Fibroblast of the conjunctiva (primary cell): ENCODE measurements at regions not wholly inside any gene's neighbourhood (a gene's known extent, or its start where the extent isn't known, plus 50 kb on each side); places are given as distances from the start of the nearest gene placed in this dataset.

Experiments used
- DNase-seq: peaks from one replicate; pipeline ENCODE4 v3.0.0-alpha.2; 2010; ENCODE audit warnings: low read depth

GRCh38 chr20:3354247-3354646 lies 53.2 kb downstream of the DNAAF9 start:
- DNase-seq = no peak

GRCh38 chr20:3353646-3354045 lies 53.8 kb downstream of the DNAAF9 start:
- DNase-seq = no peak

GRCh38 chr20:3352202-3352601 lies 55.3 kb downstream of the DNAAF9 start:
- no peak for DNase-seq

DNA sequence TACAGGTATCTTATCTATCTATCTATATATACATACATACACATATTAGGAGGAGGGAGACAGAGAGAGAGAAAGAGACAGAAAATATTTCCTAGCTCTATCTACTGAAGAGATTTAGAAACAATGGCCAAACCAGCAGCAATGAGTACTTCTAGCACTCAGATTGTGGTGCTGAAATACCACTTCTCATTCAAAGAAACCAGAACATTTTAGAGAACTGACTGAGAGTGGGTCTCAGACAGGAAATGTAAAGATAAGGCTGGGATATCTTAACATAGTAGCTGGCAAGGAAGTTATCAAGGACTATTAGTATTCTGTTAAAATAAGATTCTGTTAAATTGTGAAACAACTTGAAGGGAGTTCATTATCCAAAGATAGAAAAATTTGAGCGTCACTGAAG lies 57.0 kb downstream of the DNAAF9 start:
- no peak for DNase-seq

- DNase-seq = no peak
Observed at GRCh38 chr20:3349786-3350185, 57.7 kb downstream of the DNAAF9 start.

DNA sequence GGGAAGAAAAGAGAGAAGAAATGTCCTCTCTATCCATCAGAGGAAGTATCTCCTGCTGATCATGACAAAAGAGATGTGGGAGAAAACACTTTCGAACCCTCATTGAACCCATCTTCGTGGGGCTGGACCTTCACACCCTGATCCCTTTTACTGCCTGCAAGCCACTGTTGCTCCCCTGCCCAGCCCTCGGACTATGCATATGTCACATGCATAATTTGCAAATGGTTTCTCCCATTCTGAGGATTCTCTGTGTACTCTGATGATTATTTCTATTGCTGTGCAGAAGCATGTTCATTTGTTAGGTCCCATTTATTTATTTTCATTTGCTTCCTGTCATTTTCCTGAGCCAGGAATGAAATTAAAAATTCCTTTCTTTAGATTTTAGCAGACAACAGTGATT lies 64.7 kb downstream of the DNAAF9 start:
- DNase-seq = no peak

DNA sequence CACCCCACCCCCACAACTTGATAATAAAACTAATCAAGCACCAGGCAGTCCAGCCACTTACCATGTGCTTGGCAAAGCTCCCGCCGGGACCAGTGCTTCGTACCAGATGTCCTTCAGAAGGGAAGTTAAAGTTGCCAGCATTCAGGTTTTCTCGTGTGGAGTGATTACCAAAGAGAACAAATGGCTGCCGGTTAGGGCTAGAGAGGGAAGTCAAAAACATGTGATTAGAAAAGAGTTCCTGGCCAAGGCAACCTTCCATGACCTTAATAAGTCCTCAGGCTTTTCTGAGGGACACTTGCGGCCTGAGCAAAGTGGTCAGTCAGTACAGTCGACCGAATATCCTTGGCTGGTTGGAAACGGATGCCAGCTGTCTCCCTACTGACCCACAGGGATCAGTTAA lies 67.0 kb downstream of the DNAAF9 start:
- DNase-seq = peak; percentile 39

DNA sequence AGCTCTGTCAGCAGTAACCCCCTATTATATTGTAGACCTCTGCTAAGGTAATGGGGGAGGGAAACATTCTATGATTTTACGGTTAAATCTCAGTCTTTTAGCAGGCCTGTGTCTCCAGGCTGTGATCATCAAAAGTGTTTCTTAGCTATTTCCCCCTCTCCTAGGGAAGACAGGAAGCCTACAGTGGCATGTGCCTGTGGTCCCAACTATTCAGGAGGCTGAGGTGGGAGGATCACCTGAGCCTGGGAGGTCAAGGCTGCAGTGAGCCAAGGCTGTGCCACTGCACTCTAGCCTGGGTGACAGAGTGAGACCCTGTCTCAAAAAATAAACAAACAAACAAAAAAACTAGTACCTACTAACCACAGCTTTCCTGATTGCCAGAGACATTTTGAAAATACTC lies 67.9 kb downstream of the DNAAF9 start:
- DNase-seq = no peak

GRCh38 chr20:3339076-3339475 lies 68.4 kb downstream of the DNAAF9 start:
- DNase-seq = no peak

DNA sequence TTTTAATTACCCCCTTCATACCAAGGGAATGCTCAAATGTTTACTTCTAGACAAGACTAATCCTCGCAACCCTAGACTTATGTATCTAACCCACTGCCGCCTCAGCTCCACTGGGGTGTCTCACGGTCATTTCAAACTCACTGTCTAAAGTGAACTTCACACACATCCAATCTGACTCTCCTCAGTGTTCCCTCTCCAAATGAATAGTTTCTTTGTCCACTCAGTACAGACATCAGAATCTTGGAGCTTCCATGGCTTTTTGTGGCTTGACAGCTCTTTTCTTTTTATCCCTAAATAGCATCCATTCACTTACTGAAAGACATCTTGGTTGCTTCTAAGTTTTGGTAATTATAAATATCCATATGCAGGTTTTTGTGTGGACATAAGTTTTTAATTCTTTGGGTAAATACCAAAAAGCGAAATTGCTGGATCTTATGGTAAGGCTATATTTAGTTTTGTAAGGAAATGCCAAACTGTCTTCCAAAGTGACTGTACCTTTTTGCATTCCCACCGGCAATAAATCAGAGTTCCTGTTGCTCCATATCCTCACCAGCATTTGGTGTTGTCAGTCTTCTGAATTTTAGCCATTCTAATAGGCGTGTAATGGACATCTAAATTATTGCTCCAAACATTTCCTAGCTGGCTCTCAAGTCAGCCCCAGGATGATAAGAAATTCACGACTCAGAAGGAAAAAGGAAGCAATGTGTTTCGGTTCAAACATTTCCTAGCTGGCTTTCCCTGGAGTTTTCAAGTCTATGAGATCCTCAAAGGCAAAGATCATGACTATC lies 73.1 kb downstream of the DNAAF9 start:
- DNase-seq = no peak

GRCh38 chr20:3330046-3330741 lies 77.3 kb downstream of the DNAAF9 start:
- DNase-seq = no peak

DNA sequence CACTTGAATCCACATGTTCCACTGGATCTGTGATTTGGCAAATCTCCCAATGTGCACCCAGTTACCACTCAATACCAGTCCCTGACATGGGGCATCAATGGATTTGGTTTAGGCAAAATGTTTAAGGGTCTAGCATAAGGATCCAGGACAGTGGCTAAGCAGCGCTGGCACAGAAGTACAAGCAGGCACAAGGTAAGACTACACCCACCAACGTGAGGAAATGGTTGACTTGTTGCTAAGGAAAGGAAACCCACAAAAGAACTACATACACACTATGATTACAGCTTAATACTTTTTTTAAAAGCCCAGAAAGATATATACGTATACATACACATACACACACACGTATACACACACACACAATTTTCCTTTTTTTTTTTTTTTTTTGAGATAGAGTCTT lies 79.0 kb downstream of the DNAAF9 start:
- no peak for DNase-seq

DNA sequence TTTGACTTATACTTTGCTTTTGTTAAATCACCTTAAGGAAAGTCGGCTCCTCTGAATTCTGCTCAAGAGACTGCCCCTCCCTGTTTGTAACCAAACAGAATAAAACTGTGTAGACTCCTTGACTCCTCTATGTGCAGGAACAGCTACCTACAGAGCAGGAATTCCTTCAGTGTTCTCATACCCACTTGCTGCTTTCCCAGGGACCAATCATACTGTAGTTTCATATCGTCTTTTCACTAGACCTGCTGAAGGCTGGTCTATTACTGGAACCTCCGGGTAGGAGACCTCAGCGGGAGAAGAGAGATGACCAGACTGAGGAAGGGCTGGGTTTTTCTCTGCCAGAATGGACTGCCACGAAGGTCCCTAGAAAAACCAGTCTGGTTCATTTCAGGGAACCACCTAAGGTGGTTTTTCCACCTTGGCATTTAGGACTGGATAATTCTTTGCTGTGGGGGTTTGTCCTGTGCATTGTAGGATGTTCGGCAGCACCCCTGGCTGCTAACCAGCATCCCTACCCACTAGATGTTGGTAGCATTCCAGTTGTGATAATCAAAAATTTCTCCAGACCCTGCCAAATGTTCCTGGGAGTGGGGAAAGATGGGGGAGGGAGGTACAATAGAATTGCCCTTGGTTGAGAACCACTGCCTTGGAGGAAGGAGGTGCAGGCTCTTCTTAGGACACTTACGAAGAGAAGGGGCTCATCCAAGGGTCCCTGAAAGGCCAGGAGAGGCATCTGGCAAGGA lies 80.5 kb downstream of the DNAAF9 start:
- DNase-seq = no peak

- DNase-seq = no peak
Observed at GRCh38 chr20:3325864-3326263, 81.6 kb downstream of the DNAAF9 start.

- DNase-seq = no peak
Observed at GRCh38 chr20:3323398-3323797, 84.1 kb downstream of the DNAAF9 start.

DNA sequence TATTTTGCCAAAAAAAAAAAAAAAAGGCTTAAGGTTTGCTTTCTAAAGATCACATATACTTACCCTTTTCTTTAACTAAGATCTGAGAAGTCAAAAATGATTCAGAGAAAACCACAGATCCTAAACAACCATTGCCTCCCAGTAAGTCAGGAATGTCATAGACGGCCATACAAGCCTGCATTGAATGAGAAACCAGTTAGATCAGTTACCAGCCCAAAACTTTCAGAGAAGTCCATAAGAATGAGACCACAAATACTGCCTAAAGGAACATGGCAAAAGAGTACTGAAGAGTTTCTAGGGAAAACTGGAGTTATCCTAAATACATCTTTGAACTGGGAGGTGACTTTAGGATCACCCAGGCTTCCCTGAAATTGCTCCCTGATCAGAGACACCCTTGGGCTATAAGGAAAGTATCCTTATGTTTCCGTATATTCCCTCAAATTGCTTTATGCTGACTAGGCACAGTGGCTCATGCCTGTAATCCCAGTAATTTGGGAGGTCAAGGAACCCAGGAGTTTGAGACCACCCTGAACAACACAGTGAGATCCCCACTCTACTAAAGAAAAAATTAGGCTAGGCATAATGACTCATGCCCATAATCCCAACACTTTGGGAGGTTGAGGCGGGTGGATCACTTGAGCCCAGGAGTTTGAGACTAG lies 79.4 kb upstream of the SLC4A11 start:
- no peak for DNase-seq

- no peak for DNase-seq
Observed at GRCh38 chr20:3316136-3316535, 77.1 kb upstream of the SLC4A11 start.

DNA sequence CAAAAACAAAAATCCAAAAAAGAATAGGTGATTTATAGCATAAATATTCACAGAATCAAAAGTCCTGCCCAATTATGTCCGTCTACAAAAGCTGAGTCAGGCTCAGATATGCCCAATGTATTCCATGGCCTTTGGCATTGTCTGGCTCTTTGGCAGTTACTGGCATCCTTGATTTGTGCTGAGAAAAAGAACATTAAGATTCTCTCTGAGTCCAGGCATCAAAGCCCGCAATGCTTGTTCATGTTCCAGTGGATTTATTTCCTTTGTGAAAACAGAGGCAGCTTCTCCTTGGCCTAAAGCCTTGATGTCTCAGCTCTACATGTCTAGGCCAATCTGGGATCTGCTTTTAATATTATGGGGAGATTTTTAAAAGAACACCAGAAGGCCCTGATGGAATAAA lies 76.1 kb upstream of the SLC4A11 start:
- DNase-seq = no peak

- no peak for DNase-seq
Observed at GRCh38 chr20:3314391-3314790, 75.4 kb upstream of the SLC4A11 start.

DNA sequence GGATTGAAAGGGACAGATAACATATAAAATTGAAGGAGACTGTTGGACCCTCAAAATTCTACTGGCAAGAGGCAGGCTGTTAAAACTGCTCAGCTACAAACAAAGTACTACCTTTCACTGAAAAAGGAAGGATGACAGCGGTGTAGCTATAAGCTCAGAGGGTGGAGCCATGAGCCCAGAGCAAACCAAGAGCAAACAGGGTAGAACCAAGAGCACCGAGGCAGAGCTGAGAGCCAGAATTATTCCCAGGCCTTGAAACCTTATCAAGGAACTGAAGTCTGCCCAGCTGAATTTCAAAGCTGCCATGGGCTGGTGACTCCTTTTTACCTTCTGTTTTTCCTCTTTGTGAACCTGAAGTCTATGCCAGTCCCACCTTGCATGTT lies 74.7 kb upstream of the SLC4A11 start:
- no peak for DNase-seq

DNA sequence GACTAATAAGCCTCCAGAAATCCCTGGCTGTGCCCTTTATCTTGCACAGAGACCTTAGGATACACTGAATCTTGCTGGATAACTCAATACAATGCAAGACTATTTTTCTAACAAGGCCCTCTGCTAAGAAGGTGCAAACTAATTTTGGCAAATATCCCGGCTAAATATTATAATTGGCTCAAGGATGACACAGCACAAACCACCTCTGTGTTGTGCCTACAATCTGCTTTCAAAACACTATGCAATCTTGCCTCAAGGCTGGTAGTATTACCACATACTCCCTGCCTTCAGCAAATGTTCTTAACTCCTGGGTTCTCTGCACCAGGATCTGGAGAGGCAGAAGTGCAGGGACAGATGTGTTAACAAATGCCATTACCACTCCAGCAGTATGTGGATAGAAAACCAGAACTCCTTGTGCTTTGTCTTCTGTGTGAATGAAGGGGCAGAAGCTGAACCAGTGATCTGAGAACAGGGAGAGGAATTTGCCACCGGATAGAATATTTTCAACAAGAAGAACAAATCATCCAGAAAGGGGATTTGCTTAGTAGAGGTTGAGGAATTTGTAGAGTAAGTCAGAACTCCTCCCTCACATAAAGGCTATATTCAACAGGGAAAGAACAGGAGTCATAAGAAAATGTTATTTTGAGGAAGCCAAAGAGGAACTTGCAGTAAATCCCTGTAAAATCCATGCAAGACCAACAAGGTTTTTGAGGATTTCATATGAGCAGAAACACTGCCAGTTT lies 74.1 kb upstream of the SLC4A11 start:
- DNase-seq = peak; percentile 85

GRCh38 chr20:3311623-3312022 lies 72.6 kb upstream of the SLC4A11 start:
- DNase-seq = no peak
